Prostate gland (tissue), 2 donors: ENCODE measurements at regions not wholly inside any gene's neighbourhood (a gene's known extent, or its start where the extent isn't known, plus 50 kb on each side); places are given as distances from the start of the nearest gene placed in this dataset.

Experiments used
- DNase-seq: peaks from one replicate; pipeline ENCODE4 v3.0.0-alpha.2; 2019; ENCODE audit warnings: low spot score
- H3K27ac ChIP-seq, 2 donors: fragments of 200-600 bp; sonication (generic); 2 replicates each; pipeline ENCODE4 v1.5.1; 2017 to 2019
- H3K27me3 ChIP-seq: fragments of 200-600 bp; sonication (generic); replicated peaks from 2 replicates; pipeline ENCODE4 v1.5.1; 2019; ENCODE audit not compliant: insufficient read depth
- H3K36me3 ChIP-seq, 2 donors: fragments of 200-600 bp; sonication (generic); 1 replicate in 1 of 2; 2 replicates in 1 of 2; pipeline versions ENCODE4 v1.5.1 to v1.8.1; 2017 to 2019
- H3K4me1 ChIP-seq: fragments of 200-600 bp; sonication (generic); replicated peaks from 2 replicates; pipeline ENCODE4 v1.5.1; 2019
- H3K4me3 ChIP-seq, 2 donors: fragments of 200-600 bp; sonication (generic); 2 replicates each; pipeline ENCODE4 v1.5.1; 2017 to 2019
- H3K9me3 ChIP-seq: fragments of 200-600 bp; sonication (generic); 2 replicates; pipeline ENCODE4 v1.5.1; 2017
- CTCF ChIP-seq, 4 experiments: fragments of 200-600 bp in 2 of 4; fragments of 450-650 bp in 2 of 4; sonication (generic) in 2 of 4; IDR thresholded peaks; 1 replicate in 3 of 4; 2 replicates in 1 of 4; pipeline ENCODE4 v1.5.1; 2016 to 2019; ENCODE audit warnings: antibody characterized with exemption in 4 of 4, mild to moderate bottlenecking in 2 of 4, moderate library complexity in 2 of 4
- POLR2A ChIP-seq: fragments of 450-650 bp; IDR thresholded peaks from one replicate; pipeline ENCODE4 v1.6.1; 2016; ENCODE audit warnings: antibody characterized with exemption, mild to moderate bottlenecking
- POLR2AphosphoS5 ChIP-seq: sonication (generic); formaldehyde crosslinking; IDR thresholded peaks from one replicate; pipeline ENCODE4 v1.6.1; 2017; ENCODE audit warnings: antibody characterized with exemption
- WGBS: methylation state at CpG from one replicate; pipeline ENCODE4 v1.1.5; 2018; 5-methylcytosine and 5-hydroxymethylcytosine counted together
- intact Hi-C: fragments of 100-400 bp; cut with DNase I; formaldehyde crosslinking; loops from one replicate; pipeline ENCODE4 v1.14.2; 2022

GRCh38 chr5:168042284-168043068 lies 249.0 kb upstream of the WWC1 start:
- H3K4me3 ChIP-seq = no peak overlapping the region
- H3K4me1 ChIP-seq = no peaks in the 10 kb centered on the region
- 38% methylated on average over 12 of the region's 12 CpGs for WGBS
- intact Hi-C loops = loop anchor here (10.0 kb wide), 1 partner anchor 468 kb away; no protein-coding TSS in a partner anchor
- DNase-seq = no peak
- H3K36me3 ChIP-seq = no peaks in the 10 kb centered on the region
- TF ChIP-seq POLR2A (no peak), POLR2AphosphoS5 (no peak), CTCF (IDR thresholded peaks at IDR 0.05) (no peak)
- H3K27me3 ChIP-seq = no peaks in the 10 kb centered on the region
- no peak overlapping the region for H3K27ac ChIP-seq
- no peaks in the 10 kb centered on the region for H3K9me3 ChIP-seq

GRCh38 chr5:168046163-168046562 lies 245.3 kb upstream of the WWC1 start:
- DNase-seq = no peak
- no peak overlapping the region for H3K27ac ChIP-seq
- H3K4me3 ChIP-seq = no peak overlapping the region
- WGBS = 63% methylated on average over 4 of the region's 4 CpGs
- H3K36me3 ChIP-seq = no peaks in the 10 kb centered on the region
- intact Hi-C loops = loop anchor here (10.0 kb wide), 1 partner anchor 471 kb away; no protein-coding TSS in a partner anchor
- H3K9me3 ChIP-seq = no peaks in the 10 kb centered on the region
- no peak for TF ChIP-seq POLR2AphosphoS5
- H3K4me1 ChIP-seq = no peaks in the 10 kb centered on the region
- H3K27me3 ChIP-seq = no peaks in the 10 kb centered on the region

- TF ChIP-seq POLR2A (no peak), CTCF (IDR thresholded peaks at IDR 0.05) (peak in 3 of 4 experiments; percentile 38 to 62 (median 54))
- Histone ChIP-seq H3K9me3 (no peaks in the 10 kb centered on the region), H3K36me3 (no peaks in the 10 kb centered on the region), H3K4me1 (no peaks in the 10 kb centered on the region), H3K4me3 (no peak overlapping the region), H3K27me3 (no peaks in the 10 kb centered on the region), H3K27ac (no peak overlapping the region)
- 28% methylated on average over 11 of the region's 11 CpGs for WGBS
- intact Hi-C loops = loop anchor here (10.0 kb wide), 1 partner anchor 472 kb away; no protein-coding TSS in a partner anchor
- DNase-seq = peak; percentile 68
Observed at GRCh38 chr5:168047043-168047668, 244.3 kb upstream of the WWC1 start.

DNA sequence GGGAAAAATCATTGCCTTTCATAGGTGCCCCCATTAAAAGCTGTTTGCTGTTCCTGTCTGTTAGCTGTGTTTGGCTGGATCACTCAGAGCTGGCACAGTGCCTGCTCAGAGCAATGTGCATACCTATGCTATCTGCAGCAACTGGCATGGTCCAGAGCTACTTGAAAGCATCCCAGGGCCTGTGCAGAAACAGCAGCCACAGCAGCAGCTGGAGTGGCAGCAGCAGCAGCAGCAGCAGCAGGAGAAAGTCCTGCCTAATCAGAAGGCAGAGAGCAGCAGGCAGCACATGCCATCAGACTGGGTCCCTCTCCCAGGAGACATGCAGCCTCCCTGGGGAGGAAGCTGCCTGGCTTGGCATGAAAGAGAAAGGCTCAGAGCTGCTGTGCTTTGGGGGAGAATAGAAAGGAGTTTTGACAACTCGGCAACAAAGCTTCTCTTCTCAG lies 243.8 kb upstream of the WWC1 start:
- Histone ChIP-seq H3K4me1 (no peaks in the 10 kb centered on the region), H3K9me3 (no peaks in the 10 kb centered on the region), H3K36me3 (no peaks in the 10 kb centered on the region), H3K27me3 (no peaks in the 10 kb centered on the region), H3K27ac (no peak overlapping the region), H3K4me3 (no peak overlapping the region)
- intact Hi-C loops = loop anchor here (10.0 kb wide), 1 partner anchor 473 kb away; no protein-coding TSS in a partner anchor
- WGBS = 7% methylated on average over 1 of the region's 1 CpG
- peak; percentile 70 for DNase-seq
- TF ChIP-seq POLR2AphosphoS5 = peak; percentile 48
- TF ChIP-seq CTCF (IDR thresholded peaks at IDR 0.05) = no peak

- no peaks in the 10 kb centered on the region for H3K27me3 ChIP-seq
- WGBS = 86% methylated on average over 1 of the region's 1 CpG
- no peak for DNase-seq
- H3K36me3 ChIP-seq = no peaks in the 10 kb centered on the region
- no peak overlapping the region for H3K27ac ChIP-seq
- TF ChIP-seq POLR2A (no peak), CTCF (IDR thresholded peaks at IDR 0.05) (no peak), POLR2AphosphoS5 (no peak)
- no peak overlapping the region for H3K4me3 ChIP-seq
- no peaks in the 10 kb centered on the region for H3K4me1 ChIP-seq
- H3K9me3 ChIP-seq = no peaks in the 10 kb centered on the region
- intact Hi-C loops = loop anchor here (10.0 kb wide), 1 partner anchor 474 kb away; no protein-coding TSS in a partner anchor
Observed at GRCh38 chr5:168048486-168048885, 243.0 kb upstream of the WWC1 start.
